ENCODE measurements at regions not wholly inside any gene's neighbourhood (a gene's known extent, or its start where the extent isn't known, plus 50 kb on each side); places are given as distances from the start of the nearest gene placed in this dataset.

GRCh38 chr4:20426028-20426427, 174.3 kb downstream of the SLIT2 start:
- TF ChIP-seq CEBPB (IDR thresholded peaks at IDR 0.05) (no peak), FOXM1 (IDR thresholded peaks at IDR 0.05; ENCODE audit: borderline replicate concordance, low read depth) (no peak), RAD21 (IDR thresholded peaks at IDR 0.05; ENCODE audit: low read depth) (no peak), TAF1 (IDR thresholded peaks at IDR 0.05; ENCODE audit: low read depth) (no peak), EGR1 (IDR thresholded peaks at IDR 0.05) (no peak), USF1 (IDR thresholded peaks at IDR 0.05) (no peak), YY1 (IDR thresholded peaks at IDR 0.05; ENCODE audit: low read depth) (no peak), TEAD4 (IDR thresholded peaks at IDR 0.05) (no peak), MAX (IDR thresholded peaks at IDR 0.05) (no peak), REST (IDR thresholded peaks at IDR 0.05; ENCODE audit: low read depth) (no peak), EP300 (IDR thresholded peaks at IDR 0.05; ENCODE audit: borderline replicate concordance) (no peak)
